ENCODE measurements at regions not wholly inside any gene's neighbourhood (a gene's known extent, or its start where the extent isn't known, plus 50 kb on each side); places are given as distances from the start of the nearest gene placed in this dataset.

DNA sequence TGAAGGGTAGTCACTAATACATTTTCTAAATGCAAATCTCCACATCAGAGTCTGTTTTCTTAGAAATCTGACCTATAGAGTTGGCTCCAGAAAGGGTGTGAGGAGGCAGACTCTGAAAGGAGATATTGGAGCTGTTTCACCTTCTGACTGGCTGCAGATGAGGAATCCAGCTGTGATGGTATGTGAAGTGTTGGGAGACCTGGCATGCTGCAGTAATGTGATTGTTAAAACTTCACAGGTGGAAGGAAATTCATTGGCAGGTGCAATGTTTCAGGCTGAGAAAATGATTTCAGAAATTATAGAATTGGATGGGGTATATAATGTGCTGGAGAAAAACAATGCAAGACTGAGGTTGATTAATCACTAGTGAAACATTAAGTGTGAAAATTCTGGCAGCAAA lies 1134.0 kb upstream of the LRRN3 start:
- no peaks in the 10 kb centered on the region for H3K9me3 ChIP-seq
- no peaks in the 10 kb centered on the region for H3K36me3 ChIP-seq
- no peak overlapping the region for H3K27ac ChIP-seq
- DNase-seq (ENCODE audit: extremely low spot score in 2 of 2), result no peak
- no peaks in the 10 kb centered on the region for H3K4me1 ChIP-seq
- H3K4me3 ChIP-seq, result no peak overlapping the region
- no peaks in the 10 kb centered on the region for H3K27me3 ChIP-seq
- TF ChIP-seq, protein P1, sequence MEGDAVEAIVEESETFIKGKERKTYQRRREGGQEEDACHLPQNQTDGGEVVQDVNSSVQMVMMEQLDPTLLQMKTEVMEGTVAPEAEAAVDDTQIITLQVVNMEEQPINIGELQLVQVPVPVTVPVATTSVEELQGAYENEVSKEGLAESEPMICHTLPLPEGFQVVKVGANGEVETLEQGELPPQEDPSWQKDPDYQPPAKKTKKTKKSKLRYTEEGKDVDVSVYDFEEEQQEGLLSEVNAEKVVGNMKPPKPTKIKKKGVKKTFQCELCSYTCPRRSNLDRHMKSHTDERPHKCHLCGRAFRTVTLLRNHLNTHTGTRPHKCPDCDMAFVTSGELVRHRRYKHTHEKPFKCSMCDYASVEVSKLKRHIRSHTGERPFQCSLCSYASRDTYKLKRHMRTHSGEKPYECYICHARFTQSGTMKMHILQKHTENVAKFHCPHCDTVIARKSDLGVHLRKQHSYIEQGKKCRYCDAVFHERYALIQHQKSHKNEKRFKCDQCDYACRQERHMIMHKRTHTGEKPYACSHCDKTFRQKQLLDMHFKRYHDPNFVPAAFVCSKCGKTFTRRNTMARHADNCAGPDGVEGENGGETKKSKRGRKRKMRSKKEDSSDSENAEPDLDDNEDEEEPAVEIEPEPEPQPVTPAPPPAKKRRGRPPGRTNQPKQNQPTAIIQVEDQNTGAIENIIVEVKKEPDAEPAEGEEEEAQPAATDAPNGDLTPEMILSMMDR (IDR thresholded peaks at IDR 0.05), result no peak
- TF ChIP-seq POLR2AphosphoS5 (IDR thresholded peaks at IDR 0.05; ENCODE audit: insufficient read depth in 1 of 2, low read depth in 1 of 2) (no peak), POLR2A (IDR thresholded peaks at IDR 0.05) (no peak)
- intact Hi-C loops (cut with DNase I), result no loop called here

DNA sequence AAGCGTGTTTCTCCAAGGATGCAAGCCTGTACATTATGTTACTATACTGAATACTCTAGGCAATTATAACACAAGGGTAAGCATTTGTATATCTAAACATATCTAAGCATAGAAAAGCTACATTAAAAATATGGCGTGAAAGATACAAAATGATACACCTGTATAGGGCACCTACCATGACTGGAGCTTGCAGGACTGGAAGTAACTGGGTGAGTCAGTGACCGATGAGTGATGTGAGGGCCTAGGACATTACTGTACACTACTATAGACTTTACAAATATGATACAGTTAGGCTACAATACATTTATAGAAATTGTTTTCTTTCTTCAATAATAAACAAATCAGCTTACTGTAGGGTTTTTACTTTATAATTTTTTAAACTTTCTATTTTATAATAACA lies 1127.2 kb upstream of the LRRN3 start:
- Histone ChIP-seq H3K27me3 (no peaks in the 10 kb centered on the region), H3K27ac (no peak overlapping the region), H3K4me3 (no peak overlapping the region), H3K36me3 (no peaks in the 10 kb centered on the region), H3K4me1 (no peaks in the 10 kb centered on the region), H3K9me3 (no peaks in the 10 kb centered on the region)
- TF ChIP-seq POLR2A (IDR thresholded peaks at IDR 0.05), result no peak
- TF ChIP-seq, protein P1 (IDR thresholded peaks at IDR 0.05), result no peak
- TF ChIP-seq POLR2AphosphoS5 (IDR thresholded peaks at IDR 0.05; ENCODE audit: insufficient read depth in 1 of 2, low read depth in 1 of 2), result no peak
- DNase-seq (ENCODE audit: extremely low spot score in 2 of 2), result no peak
- intact Hi-C loops (cut with DNase I), result no loop called here

- no peak for TF ChIP-seq POLR2AphosphoS5 (IDR thresholded peaks at IDR 0.05; ENCODE audit: insufficient read depth in 1 of 2, low read depth in 1 of 2)
- no peak for TF ChIP-seq POLR2A (IDR thresholded peaks at IDR 0.05)
- Histone ChIP-seq H3K36me3 (no peaks in the 10 kb centered on the region), H3K27me3 (no peaks in the 10 kb centered on the region), H3K27ac (no peak overlapping the region), H3K4me3 (no peak overlapping the region), H3K9me3 (no peaks in the 10 kb centered on the region), H3K4me1 (no peaks in the 10 kb centered on the region)
- DNase-seq (ENCODE audit: extremely low spot score in 2 of 2), result no peak
- intact Hi-C loops (cut with DNase I), result no loop called here
Observed at GRCh38 chr7:109964780-109965179, 1126.1 kb upstream of the LRRN3 start.

DNA sequence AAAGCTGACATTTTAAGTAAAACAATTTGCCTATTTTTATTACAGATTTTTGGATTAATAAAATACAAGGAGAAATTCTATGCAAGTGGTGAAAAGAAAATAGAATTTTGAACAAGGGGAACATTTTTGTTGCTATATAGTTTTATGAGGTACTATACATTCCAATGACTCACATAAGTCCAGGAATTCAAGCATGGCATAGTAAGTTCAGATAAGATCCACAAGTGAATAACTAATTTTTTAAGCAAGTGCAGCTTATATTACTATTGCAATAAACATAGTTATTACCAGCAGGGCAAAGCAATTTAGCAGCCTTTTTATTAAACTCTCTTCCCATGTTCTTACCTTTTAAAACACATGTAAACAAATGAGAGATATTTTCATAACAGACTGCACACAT lies 1123.5 kb upstream of the LRRN3 start:
- no peak overlapping the region for H3K27ac ChIP-seq
- H3K4me3 ChIP-seq, result no peak overlapping the region
- DNase-seq (ENCODE audit: extremely low spot score in 2 of 2), result no peak
- H3K27me3 ChIP-seq, result no peaks in the 10 kb centered on the region
- intact Hi-C loops (cut with DNase I), result no loop called here
- no peaks in the 10 kb centered on the region for H3K4me1 ChIP-seq
- H3K36me3 ChIP-seq, result no peaks in the 10 kb centered on the region
- H3K9me3 ChIP-seq, result no peaks in the 10 kb centered on the region
- TF ChIP-seq, protein P1 (IDR thresholded peaks at IDR 0.05), result no peak
- no peak for TF ChIP-seq POLR2A (IDR thresholded peaks at IDR 0.05)
- TF ChIP-seq POLR2AphosphoS5 (IDR thresholded peaks at IDR 0.05; ENCODE audit: insufficient read depth in 1 of 2, low read depth in 1 of 2), result no peak

DNA sequence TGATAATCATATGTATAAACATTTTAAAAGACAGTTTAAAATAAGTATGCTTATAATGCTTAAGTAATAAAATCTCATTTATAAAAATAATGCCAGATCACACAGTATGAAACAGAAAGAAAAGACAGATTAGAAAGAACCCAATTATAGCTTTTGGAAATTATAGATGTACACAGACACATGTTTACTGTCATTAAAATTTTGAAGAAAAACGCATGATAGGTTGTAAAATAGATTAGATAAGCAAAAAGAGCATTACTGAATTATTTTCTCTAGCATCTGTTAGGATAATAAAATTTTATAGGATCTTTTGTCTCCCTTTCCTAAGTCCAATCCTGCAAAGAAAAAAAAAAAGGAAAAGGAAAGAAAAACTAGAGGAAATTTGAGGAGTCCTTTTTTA lies 1107.3 kb upstream of the LRRN3 start:
- H3K4me1 ChIP-seq, result no peaks in the 10 kb centered on the region
- no peak overlapping the region for H3K27ac ChIP-seq
- intact Hi-C loops (cut with DNase I), result no loop called here
- H3K9me3 ChIP-seq, result no peaks in the 10 kb centered on the region
- TF ChIP-seq, protein P1 (IDR thresholded peaks at IDR 0.05), result no peak
- TF ChIP-seq POLR2A (IDR thresholded peaks at IDR 0.05) (no peak), POLR2AphosphoS5 (IDR thresholded peaks at IDR 0.05; ENCODE audit: insufficient read depth in 1 of 2, low read depth in 1 of 2) (no peak)
- no peak for DNase-seq (ENCODE audit: extremely low spot score in 2 of 2)
- H3K36me3 ChIP-seq, result no peaks in the 10 kb centered on the region
- H3K27me3 ChIP-seq, result no peaks in the 10 kb centered on the region
- no peak overlapping the region for H3K4me3 ChIP-seq

DNA sequence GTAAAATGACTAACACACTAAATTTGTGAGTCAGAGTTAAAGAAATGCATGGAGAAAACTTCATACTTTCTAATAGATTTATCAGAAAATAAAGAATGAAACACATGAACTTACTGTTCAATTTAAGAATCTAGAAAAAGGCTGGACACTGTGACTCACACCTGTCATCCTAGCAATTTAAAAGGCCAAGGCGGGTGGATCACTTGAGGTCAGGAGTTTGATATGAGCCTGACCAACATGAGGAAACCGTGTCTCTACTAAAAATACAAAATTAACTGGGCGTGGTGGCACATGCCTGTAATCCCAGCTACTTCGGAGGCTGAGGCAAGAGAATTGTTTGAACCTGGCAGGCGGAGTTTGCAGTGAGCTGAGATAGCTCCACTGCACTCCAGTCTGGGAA lies 1106.2 kb upstream of the LRRN3 start:
- DNase-seq (ENCODE audit: extremely low spot score in 2 of 2), result no peak
- no peaks in the 10 kb centered on the region for H3K36me3 ChIP-seq

More for the DNA sequence above, 1106.2 kb upstream of the LRRN3 start:
- TF ChIP-seq, protein P1 (IDR thresholded peaks at IDR 0.05), result no peak
- no peak for TF ChIP-seq POLR2A (IDR thresholded peaks at IDR 0.05)
- TF ChIP-seq POLR2AphosphoS5 (IDR thresholded peaks at IDR 0.05; ENCODE audit: insufficient read depth in 1 of 2, low read depth in 1 of 2), result no peak
- H3K9me3 ChIP-seq, result no peaks in the 10 kb centered on the region
- H3K27ac ChIP-seq, result no peak overlapping the region
- intact Hi-C loops (cut with DNase I), result no loop called here
- no peaks in the 10 kb centered on the region for H3K27me3 ChIP-seq
- H3K4me1 ChIP-seq, result no peaks in the 10 kb centered on the region
- no peak overlapping the region for H3K4me3 ChIP-seq
